DMS153 treated with DMSO at 0.1 percent for 48 hours (cell line): ENCODE measurements at regions not wholly inside any gene's neighbourhood (a gene's known extent, or its start where the extent isn't known, plus 50 kb on each side); places are given as distances from the start of the nearest gene placed in this dataset.
"Not testable (repeated sequence)": the region's sequence is repeated elsewhere in the genome, so short reads cannot be mapped to it uniquely, and the experiment has no call there.

Experiments used
- DNase-seq: peaks from one replicate; lab custom pipeline; 2025; ENCODE audit not compliant: unreplicated experiment; lab: John Stamatoyannopoulos, UW

DNA sequence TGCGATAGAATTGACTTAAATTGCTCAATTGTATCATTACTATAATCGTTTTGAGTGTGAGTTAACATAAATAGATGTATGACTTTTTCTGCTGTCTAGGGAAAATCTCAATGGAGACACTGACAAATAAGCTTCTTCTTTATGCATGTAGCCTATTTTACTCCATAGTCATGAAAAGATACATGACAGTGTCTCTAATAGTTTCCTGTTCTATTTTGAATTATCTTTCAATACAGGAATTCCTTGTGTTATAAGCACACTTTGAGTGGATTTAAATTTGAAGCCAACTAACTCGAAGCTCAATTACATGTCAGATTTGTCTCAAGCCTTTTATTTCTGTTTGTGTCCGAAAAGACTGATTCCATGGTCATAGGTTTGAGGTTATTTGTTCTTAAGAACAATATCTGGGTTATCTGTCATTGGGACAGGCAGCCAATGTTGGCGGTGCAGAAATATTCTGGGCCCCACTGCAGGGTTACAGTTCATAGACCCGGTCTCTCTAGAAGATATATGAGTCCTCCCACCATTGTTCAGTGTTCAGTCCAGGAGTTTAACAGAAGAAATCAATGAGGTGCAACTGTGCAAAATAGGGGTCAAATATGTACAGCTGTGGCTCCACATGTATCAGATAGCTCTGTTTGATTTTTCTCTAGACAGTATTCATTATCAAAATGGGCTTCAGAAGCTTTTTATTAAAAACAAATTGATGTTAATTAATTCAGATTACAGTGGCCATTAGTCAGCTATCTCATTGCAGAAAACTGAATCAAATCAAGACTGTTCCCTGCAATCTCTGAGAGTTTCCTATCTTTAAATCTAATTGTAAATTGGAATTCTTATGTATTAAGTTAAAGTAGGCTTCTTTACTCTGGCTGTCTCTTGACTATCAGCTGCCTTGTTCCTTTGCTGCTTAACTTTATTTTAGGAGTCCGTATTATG, 1238.8 kb downstream of the NXPH1 start:
- DNase-seq: no peak

DNA sequence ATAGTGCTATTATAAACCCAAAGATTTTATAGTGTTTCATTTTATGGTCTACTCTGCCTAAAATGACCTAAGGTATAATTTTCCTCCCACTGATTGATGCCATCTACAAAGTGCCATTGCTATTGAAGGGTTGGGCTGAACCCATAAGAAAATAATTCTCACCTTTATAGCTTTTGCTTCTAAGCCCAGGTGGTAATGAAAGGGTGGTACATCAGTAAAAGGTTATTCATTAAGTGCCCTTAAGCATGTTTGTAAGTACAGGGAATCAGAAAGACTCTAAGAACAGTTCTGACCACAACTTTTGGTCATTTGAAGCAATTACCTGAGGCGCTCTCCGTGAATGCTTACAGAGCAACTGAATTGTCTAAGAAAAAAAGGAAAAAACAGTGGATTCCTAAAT, 1247.3 kb downstream of the NXPH1 start:
- DNase-seq: no peak

DNA sequence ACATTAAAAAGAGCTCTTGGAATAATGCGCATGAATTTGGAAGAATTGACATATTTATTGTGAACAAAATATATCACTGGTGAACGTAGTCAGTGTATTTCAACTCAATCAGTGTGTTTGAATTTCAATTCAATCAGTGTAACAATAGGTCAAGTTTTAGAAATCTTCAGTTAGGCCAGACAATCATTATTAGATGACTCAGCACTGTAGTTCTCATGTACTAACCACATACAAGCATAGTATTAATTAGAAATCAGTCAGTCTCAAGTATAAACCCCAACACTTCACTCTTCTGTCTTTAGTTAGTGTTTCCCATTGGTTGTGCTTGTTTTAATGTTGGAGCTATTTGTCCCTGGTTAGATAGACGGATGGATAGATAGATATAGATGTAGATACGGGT, 1247.9 kb downstream of the NXPH1 start:
- DNase-seq: no peak

DNA sequence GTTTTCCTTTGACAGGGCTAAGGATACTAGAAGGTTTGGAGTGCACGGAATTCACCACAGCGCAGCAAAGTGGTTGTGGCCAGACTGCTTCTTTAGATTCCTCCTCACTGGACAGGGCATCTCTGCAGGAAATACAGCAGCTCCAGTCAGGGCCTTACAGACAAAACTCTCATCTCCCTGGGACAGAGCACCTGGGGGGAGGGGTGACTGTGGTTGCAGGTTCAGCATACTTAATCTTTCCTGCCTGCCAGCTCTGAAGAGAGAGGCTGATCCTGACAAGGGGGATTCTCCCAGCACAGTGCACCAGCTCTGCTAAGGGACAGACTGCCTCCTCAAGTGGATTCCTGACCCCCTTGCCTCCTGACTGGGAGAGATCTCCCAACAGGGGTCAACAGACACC, 1257.9 kb downstream of the NXPH1 start:
- DNase-seq: no peak

DNA sequence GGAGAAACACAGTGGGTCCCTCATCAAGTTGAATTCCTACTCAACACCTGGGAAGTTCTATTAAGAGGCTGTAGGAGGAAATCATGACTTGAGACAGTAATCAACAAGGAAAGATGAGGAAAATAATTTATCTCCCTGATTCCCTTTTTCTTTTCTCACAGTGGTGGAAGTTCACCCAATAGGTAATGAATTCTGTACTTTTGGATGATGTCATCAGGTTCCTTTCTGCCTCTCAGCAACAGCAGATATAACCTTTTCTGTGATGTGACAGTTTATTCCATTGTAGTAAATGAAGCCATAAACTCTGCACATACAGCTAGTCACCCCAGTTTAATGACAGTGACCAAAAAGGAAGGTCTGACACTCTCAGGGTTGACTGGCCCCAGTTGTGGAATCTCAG, 1265.0 kb downstream of the NXPH1 start:
- no peak for DNase-seq

DNA sequence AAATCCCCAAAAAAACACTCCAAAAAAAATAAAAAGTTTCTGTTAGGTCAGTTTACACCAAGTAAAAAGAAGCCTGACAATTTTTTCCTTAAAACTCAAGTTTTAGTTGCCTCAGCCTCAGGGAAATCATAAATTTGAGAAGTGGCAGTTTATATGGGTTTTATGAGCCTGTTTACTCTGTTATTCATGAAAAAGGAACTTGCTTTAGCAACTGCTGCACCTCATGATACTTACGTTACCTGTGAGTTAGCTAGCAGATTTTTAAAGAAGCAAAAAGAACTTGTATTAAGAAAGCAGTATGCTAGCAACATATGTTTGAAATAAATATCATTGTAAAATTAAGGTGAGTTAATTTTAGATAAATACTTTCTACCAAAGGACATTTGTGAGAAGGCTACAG, 1264.5 kb upstream of the PHF14 start:
- no peak for DNase-seq

DNA sequence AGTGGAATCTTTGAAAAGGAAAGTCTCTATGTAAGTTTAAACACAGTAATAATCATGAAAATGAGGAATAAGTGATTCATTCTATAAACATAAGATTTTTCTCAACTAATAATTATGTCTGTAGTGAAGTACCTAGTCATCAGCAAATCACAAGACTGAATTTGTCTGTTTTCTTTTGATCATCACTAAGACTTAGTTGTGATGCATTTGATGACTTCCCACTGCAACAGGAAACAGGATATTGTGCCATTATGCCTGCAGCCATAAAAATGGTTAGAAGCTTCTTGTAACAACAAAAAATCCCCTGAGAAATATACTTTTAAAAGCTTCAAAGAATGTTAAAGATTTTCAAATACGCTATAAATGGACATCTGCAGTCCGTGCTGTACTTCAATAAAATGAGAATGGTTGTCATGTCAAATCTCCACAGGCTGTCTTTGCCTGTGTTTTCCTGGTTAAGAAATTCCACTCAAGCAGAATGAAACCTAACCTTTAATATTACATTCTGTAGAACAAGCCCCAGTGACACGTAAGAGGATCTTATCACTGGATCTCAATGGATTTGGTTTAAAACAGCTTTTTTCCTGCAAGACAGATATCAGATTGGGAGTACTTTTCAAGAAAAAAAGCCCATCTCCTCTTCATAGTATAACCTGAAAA, 1262.3 kb upstream of the PHF14 start:
- DNase-seq: no peak

DNA sequence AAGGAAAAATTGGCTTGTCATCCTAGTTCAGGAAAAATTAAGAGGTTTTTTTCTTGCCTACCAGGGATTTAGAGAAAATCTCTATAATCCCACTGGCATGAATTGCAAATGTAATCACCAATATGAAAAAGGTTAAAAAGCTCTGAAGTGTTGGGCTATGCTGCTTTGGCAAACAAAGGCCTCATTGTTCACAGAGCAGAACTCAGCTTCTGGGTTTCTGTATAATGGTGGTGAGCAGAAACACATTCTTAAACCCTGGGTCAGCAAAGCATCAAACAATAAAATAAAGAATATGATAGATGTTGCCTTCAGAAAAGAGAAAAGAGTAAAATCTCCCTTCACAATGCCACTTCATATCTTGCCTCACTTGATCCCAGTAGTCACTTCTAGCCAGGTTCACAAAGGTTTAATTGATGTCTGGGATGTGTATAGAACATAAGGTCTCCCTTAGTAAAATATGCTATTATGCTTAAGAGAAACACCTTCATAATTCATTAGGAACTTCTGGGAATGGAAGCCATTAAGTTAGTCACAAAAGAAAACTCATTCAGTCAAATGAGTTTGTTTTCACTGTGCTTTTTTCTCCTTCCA, 1255.5 kb upstream of the PHF14 start:
- DNase-seq: no peak

DNA sequence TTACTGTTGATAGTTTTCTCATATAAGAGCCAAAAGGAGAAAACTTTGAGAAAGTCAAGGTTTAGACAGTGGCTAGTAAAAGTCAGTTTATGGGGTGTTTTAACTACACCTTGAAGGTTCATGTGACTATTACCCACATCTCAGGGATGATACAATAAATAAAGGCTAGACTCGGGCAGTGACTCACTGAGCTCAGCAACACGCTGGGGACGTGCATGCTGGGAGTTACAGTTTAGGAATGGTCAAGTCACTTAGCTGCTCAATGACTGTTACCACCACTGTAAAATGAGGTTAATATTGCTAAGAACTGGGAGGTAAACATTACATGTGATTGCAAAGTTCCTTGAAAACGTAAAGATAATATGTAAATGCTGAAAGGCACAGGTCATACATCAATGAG, 1254.4 kb upstream of the PHF14 start:
- no peak for DNase-seq

DNA sequence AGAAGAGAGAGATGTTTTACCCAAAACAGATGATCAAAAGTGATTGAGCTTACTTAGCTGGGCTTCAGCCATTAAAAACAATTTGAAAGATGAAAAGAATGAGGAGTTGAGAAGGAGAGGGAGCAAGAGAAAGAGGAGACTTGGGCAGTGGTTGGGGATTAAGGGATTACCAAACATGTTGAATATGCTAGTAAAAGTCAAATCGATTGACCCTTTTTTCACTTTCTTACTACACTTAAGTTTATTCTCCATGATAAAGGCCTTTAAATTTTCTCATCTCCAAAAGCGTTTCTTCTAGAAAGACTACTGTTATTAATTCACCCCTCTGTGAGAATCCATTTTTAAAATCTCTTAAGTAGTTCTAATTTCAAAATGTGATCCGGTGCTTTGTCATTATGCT, 1254.0 kb upstream of the PHF14 start:
- no peak for DNase-seq

DNA sequence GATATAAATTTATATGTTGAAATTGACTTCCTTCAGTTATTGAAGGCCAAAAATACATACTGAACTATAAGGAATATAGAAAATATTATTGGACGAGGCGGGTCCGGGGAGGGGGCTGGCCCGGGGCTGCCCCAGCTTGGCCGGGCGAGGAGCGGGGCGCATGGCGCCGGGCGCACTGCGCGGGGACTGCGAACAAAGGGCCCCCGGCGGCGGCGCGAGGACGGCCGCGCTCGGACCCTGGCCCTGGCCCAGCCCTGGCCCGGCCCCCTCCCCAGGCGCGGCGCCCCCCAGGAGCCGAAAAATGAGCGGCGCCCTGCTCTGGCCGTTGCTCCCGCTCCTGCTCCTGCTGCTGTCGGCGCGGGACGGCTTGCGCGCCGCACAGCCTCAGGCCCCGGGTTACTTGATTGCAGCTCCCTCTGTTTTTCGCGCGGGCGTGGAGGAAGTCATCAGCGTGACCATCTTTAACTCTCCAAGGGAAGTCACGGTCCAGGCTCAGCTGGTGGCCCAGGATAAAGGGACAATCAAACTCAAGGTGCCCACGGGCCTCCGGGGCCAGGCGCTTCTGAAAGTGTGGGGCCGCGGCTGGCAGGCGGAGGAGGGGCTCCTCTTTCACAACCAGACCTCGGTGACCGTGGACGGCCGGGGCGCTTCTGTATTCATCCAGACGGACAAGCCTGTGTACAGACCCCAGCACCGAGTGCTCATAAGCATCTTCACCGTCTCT, 1247.6 kb upstream of the PHF14 start:
- not testable (repeated sequence) for DNase-seq

DNA sequence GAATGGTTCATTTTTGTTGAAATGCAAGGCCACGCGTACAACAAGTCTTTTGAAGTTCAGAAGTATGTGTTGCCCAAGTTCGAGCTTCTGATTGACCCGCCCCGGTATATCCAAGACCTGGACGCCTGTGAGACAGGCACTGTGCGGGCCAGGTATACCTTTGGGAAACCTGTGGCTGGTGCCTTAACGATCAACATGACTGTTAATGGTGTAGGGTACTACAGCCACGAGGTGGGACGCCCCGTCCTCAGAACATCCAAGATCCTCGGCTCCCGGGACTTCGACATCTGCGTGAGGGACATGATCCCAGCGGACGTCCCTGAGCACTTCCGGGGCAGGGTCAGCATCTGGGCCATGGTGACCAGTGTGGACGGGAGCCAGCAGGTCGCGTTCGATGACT, 1246.9 kb upstream of the PHF14 start:
- not testable (repeated sequence) for DNase-seq

DNA sequence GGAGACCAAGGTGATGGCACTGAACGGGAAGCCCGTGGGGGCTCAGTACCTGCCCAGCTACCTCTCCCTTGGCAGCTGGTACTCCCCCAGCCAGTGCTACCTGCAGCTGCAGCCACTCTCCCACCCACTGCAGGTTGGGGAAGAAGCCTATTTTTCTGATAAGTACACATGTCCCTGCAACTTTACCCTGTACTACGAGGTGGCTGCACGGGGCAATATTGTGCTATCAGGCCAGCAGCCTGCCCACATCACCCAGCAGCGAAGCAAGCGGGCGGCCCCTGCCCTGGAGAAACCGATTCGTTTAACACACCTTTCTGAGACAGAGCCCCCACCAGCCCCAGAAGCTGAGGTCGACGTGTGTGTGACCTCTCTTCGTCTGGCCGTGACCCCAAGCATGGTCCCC, 1246.2 kb upstream of the PHF14 start:
- not testable (repeated sequence) for DNase-seq

DNA sequence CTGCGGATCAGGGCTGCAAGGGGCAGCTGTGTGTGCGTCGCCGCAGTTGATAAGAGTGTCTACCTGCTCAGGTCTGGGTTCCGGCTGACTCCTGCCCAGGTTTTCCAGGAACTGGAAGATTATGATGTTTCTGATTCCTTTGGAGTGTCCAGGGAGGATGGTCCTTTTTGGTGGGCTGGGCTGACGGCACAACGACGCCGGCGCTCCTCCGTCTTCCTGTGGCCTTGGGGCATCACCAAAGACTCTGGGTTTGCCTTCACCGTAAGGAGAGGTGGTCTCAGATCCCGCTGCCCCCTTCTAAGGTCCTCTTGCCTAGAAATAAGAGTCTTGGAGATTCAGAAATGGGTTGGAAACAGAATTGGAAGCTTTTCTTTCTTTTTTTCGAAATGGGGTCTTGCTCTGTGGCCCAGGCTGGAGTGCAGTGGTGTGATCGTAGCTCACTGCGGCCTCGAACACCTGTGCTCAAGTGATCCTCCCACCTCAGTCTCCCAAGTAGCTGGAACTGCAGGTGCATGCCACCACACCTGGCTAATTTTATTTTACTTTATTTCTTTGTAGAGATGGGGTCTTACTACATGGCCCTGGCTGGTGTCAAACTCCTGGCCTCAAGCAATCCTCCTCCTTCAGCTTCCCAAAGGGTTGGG, 1245.5 kb upstream of the PHF14 start:
- not testable (repeated sequence) for DNase-seq

DNA sequence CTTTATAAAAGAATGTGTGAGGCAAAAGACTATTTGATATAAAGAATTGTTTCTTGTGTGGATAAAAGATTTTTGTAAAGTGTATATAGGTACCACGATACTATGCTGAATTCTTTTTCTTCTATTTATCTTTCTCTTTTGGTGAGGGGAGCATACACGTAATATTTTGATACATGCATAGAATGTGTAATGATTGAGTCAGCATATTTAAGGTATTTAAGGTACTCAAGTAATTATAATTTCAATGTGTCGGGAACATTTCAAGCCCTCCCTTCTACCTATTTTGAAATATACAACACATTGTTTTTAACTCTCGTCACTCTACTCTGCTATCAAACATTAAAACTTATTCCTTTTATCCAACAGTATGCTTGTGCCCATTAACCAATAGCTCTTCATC, 1221.6 kb upstream of the PHF14 start:
- no peak for DNase-seq

DNA sequence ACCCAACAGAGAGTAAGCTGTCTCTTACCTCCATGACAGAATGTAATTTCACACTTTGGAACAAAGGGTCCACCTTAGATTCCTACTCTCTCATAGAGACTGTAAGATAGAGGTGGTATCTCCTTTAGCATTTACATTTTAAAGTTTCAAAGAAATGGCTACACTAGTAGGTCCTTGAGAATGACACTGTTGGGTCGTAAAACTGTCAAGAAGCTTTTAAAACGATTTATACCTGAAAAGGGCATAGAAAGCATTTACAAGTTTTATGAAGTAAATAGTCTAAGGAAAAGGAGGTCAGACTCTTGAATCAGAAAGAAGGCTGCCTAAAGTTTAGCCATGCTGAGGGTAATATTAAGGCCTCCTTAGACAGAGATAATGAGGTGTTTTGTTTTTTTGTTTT, 1212.4 kb upstream of the PHF14 start:
- DNase-seq: no peak

DNA sequence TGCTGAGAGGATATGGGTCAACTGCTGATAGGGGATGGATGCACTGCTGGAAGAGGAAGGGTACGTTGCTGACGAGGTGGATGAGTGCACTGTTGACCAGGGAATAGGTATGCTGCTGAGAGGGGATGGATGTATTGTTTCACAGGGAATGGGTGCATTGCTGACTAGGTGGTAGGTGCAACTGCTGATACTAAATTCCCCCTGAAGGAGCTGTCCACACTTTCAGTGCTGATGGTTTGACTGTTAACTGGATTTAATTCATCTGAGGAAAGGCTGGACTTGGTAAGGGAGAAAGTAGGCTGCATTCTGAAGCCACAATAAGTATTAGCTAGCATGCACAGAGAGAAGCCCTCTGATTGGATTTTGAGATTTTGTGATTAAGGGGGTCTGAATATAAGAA, 1196.8 kb upstream of the PHF14 start:
- DNase-seq: no peak

DNA sequence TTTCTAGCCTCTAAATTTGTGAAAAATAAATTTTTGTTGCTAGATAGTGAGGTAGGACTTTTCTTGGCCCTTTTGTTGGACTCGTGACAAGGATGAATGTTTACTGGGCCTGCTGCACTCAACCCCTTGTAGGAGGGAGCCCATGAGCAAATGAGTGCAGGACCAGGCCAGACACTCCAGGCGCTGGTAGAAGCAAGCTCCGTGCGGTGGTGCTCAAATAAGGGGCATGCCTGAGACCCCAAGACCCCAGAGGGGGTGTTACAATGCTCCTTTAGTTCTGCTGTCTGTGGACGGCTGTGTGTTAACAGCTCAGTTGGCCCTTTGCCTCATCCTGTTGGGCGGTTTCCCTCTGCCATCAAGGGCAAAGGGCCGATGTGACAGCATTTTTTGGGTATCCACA, 1195.3 kb upstream of the PHF14 start:
- no peak for DNase-seq

DNA sequence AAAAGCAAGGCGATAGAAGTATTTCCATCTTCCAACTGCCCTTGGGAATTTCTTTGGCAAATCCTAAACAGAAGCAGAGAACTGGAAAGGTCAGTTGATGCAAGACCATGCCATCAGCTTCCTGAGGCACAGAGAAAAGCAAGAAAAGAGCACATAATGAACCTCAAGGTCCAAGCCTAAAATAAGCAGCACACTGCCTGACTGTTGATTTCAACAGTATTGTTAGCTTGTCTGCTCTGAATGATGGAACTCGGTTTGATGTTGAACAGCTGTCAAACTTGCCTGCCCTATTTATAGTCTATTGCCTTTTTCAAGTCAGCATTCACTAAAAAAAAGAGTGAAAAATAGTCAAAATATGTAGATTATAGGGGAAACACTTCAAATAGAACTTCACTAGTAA, 1192.0 kb upstream of the PHF14 start:
- DNase-seq: no peak

DNA sequence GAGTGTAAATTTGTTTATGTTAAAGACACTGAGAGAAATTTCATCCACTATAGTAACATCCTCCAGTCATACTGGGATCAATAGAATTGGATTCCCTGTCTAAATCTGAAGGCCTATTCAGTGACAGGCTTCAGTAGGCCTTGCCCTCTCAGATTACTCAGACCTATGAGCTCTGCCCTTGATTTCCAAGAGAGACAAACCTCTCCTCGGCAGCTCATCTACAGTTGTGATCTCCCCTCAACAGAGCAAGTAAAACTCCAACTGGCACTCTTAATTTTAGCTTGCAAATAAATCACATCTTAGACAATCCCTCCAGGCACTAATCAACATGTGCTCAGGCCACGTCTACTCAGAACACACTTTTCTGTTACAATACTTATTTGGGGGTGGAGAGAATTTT, 1191.4 kb upstream of the PHF14 start:
- DNase-seq: no peak

DNA sequence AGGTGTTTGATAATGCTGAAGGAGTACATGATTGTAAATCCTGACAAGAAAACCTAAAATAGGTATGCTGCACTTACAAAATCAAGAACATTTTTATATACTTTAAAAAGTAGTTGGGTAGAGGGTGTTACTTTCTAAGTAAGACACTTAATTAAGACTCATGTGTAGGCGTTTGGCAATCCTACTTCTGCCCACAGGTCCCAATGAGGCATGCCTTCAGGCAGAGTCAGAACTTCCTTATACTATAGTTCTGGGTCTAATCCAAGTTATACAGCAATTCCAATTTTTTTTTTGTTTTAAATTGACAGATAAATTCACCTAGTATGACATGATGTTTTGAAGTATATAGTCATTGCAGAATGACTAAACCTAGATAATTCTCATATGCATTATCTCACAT, 1188.5 kb upstream of the PHF14 start:
- no peak for DNase-seq
